Stimulated activated naive CD4-positive, alpha-beta T cell (primary cell): ENCODE measurements at regions not wholly inside any gene's neighbourhood (a gene's known extent, or its start where the extent isn't known, plus 50 kb on each side); places are given as distances from the start of the nearest gene placed in this dataset.

Source experiments
- DNase-seq, 6 experiments: peaks; one replicate each; lab custom pipeline; 2025; lab: John Stamatoyannopoulos, UW

GRCh38 chr3:22940285-22940684 is 262.8 kb upstream of the UBE2E2 start:
- no peak for DNase-seq

DNA sequence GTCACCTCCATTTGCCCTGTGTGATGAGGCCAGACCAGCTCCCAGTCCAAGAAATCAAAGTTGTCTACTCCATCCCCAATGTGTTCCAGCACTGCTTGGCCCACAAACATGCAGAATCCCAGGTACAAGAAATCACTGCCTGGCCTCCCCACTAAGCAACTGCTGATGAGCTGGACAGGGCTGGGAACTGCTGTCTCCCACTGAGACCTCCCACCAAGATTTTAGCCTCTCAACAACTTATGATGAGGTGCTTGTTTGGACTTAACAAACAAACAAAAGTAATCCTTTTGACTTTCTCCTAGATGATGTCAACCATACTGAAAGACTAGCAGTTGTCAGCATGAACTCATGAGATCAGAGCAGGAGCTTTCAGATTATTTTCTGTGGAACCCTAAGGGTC is 260.1 kb upstream of the UBE2E2 start:
- DNase-seq, result no peak

- no peak for DNase-seq
Observed at GRCh38 chr3:22947851-22948250, 255.3 kb upstream of the UBE2E2 start.

- no peak for DNase-seq
Observed at GRCh38 chr3:22951910-22952309, 251.2 kb upstream of the UBE2E2 start.

GRCh38 chr3:22952860-22953259 is 250.3 kb upstream of the UBE2E2 start:
- no peak for DNase-seq

- no peak for DNase-seq
Observed at GRCh38 chr3:22959593-22959992, 243.5 kb upstream of the UBE2E2 start.

DNA sequence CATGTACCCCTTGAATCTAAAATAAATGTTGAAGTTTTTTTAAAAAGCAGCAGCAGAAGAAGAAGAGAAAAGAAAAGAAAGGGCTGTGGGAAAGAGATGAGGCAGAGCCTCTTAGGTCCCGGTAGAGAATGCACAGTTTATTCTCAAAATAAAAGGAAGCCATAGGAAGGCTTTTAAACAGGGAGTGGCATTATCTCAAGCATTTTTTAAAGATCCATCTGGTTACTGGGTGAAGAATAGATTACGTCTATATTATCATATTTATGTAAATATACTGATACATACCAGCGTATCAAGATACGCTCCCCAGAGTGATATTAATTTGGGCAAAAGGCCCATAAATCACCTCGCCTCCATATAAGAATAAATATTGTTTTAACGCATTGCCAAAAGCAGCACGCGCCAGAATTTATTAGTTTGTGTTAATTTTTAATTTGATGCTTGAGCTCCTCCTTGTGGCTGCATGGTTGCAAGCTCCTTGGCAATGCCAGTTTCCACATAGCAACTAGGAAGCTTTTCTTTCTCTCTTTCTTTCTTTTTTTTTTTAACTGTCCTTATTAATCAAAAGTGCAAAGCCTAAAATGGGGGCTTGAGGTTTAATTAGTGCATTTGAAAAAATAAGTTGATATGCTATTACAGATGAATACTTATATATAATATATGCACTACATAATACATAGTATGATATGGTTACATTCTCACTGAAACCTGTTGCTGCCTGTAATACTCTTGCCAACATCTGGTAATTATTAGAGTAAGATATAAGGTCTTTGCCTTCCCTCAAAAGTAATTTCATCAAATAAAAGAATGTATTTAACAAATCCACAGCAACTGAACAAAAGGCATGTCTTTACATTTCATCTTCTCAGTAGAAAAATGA is 242.8 kb upstream of the UBE2E2 start:
- DNase-seq, result peak in 1 of 6 experiments; percentile 2

DNA sequence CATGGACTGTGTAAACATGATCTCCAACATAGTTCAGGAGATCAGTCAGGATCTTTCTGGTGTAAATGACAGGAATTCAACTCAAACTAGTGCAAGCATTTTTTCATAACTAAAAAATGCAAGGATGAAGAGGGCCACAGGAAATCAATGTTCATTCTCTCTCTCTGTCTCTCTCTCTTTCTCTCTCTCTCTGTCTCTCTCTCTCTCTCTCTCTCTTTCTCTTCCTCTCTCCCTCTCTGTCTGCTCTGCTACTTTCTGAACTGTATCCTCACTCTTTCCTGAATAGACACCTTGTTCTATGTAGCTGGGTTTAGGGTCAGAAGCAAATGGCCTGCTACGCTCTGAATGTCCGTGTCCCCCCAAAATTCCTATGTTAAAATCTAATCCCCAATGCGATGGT is 240.9 kb upstream of the UBE2E2 start:
- DNase-seq, result no peak

- DNase-seq, result no peak
Observed at GRCh38 chr3:22966349-22966748, 236.8 kb upstream of the UBE2E2 start.

DNA sequence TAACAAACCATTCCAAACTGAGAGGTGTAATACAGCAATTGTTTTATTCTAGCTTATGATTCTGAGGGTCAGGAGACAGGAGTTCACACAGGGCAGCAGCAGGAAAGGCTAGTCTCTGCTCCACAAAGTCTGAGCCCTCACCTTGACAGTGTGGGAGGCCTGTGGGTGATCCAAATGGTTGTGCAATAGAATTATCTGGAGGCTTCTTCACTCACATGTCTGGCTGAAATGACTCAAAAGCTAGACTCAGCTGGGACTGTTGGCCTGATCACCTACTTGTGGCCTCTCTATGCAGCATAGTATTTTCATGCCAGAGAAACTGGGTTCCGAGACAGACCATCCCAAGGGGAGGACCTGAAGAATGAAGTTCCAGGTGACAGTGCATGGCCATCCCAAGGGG is 233.9 kb upstream of the UBE2E2 start:
- DNase-seq, result no peak

- DNase-seq, result no peak
Observed at GRCh38 chr3:22971497-22971896, 231.6 kb upstream of the UBE2E2 start.

DNA sequence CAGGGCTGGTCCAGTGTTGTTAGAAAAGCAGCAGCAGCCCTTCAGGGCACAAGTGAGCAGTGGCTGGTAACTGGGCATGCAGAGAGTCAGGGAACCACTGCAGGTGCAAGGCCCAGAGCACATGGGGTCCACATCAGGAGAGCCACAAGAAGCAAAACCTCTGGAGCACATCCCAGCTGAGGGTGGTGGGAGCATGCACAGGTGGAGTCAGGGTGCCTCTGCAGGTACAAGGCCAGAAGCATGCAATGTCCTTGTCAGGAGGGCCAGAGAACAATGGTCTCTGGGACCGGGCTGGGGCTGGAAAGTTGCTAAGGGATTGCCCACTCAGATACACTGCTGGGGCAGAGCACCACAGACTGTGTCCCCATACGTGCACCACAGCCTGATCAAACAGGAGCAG is 226.1 kb upstream of the UBE2E2 start:
- DNase-seq, result no peak

GRCh38 chr3:22977650-22978289 is 225.4 kb upstream of the UBE2E2 start:
- no peak for DNase-seq

DNA sequence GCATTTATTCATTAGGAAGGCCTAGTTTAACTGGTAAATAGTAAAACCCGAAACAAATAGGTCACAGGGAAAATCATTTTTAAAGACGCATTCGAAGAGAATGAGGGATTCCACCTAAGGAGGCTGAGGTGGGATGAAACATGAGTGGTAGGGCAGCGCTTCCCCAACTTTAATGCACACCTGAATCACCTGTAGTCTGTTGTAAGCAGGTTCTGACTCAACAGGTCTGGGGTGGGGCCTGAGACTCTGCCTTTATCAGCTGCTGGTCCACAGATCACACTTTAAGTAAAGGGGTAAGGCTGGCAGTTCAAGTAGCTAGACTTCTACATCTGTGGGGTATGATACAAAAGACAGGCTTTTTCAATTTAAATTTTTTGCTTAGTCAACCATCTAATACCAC is 223.5 kb upstream of the UBE2E2 start:
- DNase-seq, result no peak

DNA sequence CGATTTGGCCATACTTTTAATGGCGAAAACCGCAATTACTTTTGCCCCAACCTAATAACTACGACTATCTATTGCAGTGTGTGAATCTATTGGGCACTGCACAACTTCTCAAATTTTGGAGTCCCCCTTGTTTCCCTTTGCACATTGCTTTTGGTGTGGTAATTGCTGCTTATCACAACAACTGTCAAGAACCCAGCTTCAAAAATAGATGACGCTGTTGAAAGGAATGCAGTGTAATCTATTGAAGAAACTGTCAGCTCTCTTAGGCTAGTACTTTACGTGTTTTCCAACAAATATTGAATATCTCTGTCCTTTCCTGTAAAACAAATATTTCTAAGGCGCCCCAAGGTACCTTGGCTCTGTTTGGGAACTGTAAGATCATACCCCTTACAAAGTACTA is 222.8 kb upstream of the UBE2E2 start:
- DNase-seq, result no peak

DNA sequence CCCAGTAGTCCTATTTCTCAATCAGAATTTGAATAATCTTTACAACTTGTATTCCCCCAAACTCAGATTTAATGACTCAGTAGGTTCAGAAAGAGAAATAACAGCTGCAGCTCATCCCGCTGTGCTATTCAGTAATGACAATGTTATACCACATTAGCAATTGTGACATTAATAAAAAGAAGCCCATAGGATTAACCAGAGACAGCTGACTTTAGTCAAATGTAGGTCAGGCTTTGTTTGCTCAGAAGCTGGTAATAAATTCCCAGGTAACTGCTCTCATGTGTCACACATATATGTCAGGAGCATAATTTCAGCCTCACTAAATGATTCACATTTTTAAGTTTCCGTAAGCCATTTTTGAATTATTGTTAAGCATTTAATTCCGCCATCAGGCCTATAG is 222.0 kb upstream of the UBE2E2 start:
- DNase-seq, result no peak

- DNase-seq, result no peak
Observed at GRCh38 chr3:22981861-22982260, 221.3 kb upstream of the UBE2E2 start.

GRCh38 chr3:22982981-22983587 is 220.0 kb upstream of the UBE2E2 start:
- no peak for DNase-seq

- DNase-seq, result no peak
Observed at GRCh38 chr3:22986958-22987357, 216.2 kb upstream of the UBE2E2 start.

DNA sequence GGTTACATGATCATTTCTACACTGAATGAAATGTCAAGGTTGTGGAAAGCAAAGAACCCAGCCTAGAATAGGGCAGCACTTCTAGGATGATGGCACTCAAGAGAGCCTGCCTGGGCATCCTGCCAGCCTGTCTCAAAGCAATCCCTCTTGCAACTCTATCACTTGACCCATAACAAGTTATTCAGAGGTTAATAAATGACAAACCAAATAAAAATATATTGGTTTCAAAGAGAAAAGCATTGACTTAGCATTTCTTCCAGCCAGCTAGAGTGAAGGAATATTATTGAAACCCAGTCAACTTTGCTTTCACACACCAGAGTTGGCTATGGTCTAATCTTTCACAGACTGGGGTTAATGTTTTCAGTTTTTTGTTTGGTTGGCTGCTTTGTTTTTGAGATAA is 214.6 kb upstream of the UBE2E2 start:
- DNase-seq, result no peak

- DNase-seq, result no peak
Observed at GRCh38 chr3:22989716-22990115, 213.4 kb upstream of the UBE2E2 start.

DNA sequence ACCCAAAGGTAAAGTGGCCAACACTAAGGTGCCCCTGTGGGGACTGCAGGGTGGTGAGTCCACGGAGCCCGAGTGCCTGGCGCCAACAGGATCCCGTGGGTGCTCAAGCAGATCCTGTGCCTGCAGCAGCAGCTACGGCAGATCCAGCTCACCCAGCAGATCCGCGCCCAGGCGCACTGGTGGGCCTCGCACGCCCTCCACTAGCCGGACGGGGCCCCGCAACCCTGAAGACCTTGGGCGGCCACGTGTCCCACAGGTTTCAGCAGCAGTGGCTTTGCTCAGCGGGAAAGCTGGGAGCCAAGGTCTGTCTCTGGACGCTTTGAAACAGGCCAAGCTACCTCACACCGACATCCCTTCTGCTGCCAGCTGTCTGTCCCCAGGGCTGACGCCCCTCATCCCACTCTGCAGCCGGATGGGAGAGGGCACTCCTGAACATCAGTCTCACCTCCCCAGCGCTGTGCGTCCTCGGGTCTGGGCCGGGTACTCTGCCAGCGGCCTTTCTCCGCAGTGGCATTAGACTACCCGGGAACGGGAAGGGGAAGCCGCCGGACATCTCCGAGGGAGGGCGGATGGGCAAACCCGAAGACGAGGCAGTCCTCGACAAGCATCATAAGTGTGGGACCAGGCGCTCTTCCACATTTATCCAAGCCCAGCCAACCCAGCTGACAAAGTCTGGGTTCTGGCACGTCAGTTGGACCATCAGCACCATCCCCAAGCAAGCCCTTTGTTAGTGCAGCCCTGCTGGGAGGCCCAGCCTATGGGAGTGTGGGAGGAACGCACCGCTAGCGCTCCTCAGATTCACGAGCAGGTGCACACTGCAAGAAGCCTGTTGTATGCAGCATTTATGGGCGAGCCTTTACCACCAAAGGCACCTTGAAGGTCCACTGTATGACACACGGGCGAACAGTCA is 212.6 kb upstream of the UBE2E2 start:
- DNase-seq, result no peak
